HG03139 (cell line): ENCODE measurements at regions not wholly inside any gene's neighbourhood (a gene's known extent, or its start where the extent isn't known, plus 50 kb on each side); places are given as distances from the start of the nearest gene placed in this dataset.

Experiments used
- ATAC-seq: cut with Tn5 transposase; IDR thresholded peaks from one replicate; pipeline ENCODE4 v1.9.1; 2021; ENCODE audit not compliant: unreplicated experiment

DNA sequence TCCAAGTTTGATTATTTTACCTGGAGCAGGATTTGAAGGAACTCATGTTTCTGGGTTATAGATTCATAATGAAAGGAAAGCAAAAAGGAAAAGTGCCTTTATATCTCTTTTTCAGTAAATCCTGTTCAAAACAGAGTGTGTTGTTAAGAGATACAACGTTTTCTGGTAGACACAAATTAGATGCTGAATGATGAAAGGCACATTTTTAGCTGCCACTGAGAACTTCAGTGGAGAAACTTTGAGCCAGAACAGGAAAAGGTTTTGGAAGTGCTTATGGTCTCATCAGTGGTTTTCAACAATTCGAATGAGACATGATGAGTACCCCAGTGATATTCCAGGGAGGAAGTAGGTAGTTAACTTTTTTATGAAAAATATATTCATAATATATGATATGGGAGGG, 338.0 kb upstream of the C1orf87 start:
- ATAC-seq = no peak

DNA sequence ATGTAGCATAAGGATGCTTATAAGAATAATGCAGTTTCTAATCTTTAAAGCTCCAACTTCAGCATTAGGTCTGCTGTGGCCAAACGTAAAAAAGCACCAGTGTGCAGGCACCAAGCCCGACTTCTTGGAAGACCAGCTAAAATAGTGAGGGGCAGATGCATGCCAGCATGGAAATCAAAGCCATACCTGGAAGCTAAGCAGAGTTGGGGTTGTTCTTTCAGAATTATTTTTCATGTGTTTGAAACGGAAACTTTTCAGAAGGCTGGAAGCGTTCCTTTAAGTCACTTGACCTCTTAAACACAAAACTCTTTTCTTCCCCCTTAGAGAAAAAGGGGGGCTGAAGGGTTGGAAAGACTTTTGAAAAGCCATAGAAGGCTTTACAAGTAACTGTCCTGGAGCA, 329.2 kb upstream of the C1orf87 start:
- ATAC-seq = no peak

DNA sequence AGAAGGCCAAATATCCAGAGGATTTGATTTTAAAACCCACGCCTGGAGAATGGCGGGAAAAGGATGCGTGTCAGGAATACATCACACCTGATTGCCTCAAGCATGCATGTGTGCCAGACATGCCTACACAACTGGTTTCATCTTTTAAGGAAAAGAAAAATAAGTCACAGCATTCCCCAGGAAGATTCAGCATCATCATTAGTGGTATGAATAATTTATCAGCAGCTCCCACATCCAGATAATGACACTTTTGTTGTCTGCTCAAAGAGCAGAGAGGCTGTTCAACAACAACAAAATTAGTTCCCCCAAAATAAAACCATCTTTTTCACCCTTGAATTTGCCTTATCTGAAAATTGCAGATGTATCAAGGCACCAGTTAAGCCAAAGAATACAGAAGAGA, 328.6 kb upstream of the C1orf87 start:
- no peak for ATAC-seq

DNA sequence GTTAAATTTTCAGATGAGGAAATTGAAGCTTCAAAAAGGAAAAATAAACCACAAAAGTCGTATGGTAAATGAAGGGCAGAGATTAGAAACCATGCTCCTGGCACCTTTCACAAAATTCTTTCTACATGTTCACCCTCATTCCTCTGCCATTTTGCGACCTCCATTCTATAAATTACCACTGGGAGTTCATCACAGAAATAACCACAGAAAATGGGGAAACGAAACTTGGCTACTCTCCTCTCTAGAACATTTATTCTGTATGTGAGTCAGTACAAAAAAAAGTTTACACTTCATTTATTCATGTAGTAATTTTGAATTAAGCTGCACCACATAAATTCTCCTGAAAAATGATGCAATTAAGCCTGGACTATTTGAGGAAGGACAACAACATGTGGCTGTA, 320.9 kb upstream of the C1orf87 start:
- ATAC-seq = no peak

DNA sequence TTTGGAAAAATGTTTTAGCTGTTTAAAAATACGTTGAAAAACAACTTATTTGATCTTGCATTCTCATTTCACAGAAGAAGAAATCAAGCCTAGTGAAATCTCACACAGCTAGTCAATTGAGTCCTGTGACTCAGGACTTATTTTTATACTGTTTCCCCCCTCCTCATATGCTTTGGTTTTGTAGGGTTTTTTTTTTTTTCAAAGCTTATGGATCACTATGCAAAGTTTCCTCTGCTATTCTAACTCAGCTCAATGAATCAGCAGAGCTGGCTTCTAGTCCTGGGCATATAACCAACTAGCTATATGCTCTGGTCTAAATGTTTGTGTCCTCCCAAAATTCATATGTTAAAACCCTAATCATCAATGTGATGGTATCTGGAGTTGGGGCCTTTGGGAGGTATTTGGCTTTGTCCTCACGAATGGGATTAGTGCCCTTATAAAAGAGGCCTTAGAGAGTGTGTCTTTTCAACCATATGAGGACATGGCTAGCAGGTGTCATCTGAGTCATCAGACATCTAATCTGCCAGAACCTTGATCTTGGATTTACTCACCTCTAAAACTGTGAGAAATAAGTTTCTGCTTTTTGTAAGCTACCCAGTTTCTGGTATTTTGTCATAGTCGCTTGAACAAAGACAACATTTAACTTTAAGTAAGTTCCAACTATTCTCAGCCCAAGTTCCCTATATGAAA, 317.2 kb upstream of the C1orf87 start:
- peak; percentile 55 for ATAC-seq

DNA sequence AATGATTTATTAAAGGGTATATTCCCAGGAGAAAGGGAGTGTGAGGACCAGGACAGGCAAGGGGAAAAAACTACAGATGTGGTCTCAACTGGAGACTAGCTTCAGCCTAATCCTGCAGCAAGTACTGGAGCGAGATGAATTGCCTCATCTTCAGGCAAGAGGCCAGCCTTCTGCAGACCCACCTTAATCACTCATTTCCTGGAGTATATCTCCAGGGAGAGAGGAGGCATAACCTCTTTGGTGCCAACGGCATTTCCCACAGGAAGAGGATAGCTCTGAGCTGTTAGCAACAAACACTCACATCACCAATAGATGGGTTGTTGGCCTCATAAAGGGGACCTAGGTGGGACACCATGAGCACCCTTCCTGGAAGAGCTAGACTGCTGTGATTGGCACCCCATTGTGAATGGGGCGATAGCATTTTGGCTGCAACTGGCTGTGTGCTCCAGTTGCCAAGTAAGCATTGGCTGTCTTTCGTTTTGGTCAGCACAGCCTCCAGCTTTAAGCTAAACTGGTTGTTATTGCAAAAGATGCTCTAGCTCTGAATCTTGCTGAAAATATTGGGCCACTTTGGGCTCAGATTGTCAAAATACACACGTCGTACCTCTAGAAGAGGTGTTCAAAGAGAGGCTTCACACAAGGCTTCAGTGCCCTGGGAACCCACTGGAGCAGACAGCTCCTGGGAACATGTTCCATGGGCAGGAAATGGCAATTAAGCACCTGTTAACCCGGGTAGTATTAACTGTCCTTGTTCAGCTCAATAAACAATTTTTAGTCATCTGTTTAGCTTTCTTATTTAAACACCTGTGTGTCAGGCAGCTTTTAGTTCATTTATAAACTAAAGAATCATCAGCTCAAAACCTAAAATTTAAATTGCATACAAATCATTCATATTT, 314.8 kb upstream of the C1orf87 start:
- no peak for ATAC-seq

DNA sequence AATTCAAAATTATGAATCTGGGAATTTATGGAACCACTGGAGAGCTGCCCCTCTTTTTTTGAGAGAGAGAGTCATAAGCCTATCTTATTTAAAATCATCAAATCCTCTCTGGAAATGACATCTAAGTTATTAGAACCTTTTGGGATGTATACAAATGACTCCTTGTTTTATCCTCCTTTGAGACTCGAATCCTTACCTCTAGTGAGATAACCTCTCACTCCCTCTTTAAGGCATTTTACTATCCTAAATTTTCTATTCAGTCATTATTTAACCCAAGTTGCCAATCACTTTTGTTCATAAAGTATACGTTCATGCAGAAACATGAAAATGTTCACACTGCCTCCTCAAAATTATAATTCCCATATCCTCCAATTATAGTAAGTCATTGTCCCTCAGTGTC, 313.6 kb upstream of the C1orf87 start:
- ATAC-seq = no peak

DNA sequence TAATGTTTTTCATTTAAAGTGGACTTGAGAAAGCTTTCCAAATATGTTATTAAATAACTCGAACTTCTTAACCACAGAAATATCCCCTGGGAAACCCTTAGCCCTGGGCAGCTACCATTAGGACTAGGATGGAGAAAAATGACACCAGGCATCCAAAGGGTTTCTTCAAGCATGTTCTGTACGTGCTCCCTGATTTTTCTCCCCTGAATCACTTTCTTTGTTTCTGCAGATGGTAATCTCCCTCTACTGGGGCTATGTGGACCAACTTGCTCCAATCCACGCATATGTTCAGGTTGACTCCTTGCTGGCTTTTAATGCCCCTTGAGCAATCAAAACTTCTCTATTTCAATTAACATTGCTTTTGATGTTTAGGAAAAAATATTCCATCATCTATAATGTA, 312.7 kb upstream of the C1orf87 start:
- ATAC-seq = no peak

DNA sequence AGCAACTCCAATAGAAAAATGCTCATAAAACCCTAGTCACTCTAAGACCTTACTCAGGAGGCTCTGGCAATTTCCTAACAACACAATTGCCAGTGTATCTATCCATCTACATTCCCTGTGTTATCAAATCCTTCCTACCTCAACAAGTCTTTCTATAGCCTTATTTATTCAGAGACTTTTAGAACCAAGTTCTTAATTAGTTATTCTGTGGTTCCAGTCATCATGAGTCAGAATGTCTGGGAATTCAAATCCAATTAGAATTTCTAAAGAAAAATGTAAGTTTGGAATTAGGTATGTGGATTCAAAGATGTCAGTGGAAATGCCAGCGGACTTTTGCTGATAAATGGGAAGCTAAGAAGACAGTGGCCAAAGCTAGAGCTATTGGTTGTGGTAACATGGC, 302.6 kb upstream of the C1orf87 start:
- ATAC-seq = no peak

DNA sequence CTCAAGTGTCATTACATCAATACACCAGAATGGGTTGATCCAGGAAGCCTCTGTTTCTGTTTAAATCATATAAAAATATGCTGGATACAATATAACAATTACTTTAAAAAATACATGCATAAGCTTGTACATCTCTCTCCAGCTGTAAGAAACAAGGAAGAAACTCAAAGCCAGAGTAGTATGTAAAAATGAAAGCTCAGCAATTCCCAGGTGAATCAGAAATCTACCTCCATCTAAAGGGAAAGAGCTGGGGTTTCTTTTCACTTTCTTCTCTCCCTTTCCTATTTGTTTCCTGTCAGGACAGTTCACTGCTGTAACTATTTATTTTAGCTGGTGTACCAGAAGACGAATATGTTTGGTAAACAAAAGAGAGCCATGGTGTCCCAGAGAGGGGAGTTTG, 301.0 kb upstream of the C1orf87 start:
- ATAC-seq = no peak

DNA sequence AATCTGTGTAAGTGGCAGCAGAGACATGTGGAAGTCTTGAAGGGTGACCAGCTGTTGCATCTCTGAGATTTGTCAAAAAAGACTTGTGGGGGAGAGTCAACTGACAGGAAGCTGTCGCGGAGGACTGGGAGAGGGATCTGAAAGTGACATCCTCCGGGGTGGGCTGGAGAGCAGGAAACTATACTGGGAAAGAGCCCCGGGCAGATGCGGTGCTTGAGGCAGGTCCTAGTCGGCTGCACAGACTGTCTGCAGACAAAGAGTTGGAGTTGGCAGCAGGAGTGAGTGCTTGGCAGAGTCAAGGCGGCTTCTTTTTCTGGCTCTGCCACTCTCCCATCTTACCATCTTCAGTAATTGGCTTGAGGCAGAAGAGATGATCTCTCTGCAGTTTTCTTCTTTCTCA, 294.0 kb upstream of the C1orf87 start:
- no peak for ATAC-seq

DNA sequence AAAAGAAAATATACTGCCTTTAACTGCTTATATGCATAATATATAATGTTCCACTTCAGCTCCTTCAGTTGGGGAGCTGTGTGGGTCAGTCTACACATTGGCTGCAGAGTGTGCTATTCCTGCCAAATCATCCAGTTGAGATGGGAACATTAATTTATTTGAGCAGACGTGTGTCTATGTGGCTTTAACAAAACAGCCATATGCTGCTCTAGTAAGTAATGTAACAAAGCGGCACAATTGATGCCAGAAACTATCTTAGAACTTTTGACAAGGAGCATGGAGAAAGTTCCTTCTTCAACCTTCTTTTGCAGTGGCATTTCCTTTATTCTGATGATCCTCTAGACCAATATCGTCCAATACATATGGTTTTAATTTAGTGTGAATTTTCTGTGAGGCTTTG, 285.9 kb upstream of the C1orf87 start:
- ATAC-seq = no peak

DNA sequence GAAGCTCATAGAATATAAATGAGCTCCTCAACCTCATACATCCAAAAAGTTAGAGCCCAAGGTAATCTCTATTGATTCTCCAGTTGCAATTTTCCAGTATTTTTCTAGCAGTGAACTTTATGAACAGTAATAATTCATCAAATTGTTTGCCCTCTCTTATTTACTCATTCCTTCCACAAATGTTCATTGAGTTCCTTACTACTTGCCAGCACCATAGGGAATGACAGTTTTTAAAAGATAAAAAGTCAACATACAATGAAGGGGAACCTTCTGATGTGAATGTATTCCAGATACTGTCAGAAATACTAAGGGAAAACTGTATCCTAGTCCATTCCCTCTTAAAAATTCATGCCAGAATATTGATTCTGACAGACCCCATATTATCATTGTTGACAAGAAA, 277.0 kb upstream of the C1orf87 start:
- ATAC-seq = no peak

DNA sequence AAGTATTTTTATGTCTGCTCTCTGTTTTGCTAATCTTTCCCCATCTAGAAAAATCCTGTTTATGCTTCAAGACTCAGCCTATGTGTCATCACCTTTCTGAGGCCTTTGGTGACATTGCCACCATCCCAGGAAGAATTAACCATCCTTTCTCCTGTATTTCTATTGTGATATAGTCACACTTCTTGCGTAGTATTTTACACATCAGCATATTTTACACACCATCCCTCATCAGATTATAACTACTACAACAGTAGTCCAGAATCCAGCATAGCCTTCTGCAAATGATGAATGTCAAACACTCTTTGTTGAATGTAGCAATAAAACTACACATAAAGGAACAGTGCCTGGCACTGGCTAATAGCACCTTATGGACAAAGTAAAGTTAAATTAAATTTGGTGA, 275.3 kb upstream of the C1orf87 start:
- no peak for ATAC-seq

DNA sequence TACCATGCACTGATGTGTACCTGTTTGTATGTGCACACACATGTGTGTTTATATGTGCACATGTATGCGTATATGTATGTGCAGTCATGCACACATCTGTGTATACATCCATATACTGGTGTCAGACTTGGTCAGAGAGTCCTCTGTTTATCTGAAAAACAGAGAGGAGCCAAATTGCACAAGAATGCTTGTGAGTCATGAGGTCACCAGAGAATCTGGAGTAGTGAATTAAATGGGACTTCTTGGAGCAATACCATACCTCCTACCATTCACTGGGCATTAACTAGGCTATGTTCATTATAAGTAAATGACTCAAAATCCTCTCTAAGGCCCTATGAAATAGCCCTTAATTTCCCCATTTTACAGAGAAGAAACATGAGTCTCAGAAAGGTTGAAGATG, 272.1 kb upstream of the C1orf87 start:
- ATAC-seq = no peak

DNA sequence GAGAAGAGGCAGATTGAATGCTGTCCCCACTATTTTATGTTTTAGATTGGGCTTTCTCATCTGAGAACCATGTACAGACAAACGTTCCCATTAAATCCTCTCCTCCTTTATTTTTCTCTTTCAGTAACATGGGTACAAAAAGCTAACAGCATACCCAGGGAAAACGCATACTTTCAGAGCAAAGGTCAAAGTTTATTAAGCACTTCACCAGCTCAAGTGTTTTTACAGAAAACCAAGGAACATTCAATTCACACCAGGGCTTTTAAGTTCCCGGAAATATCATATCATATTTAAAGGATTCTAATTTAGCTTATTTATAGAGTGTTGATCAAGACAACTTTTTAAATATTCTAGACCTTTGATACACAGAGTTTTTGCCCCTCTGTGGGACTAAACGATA, 271.5 kb upstream of the C1orf87 start:
- no peak for ATAC-seq

DNA sequence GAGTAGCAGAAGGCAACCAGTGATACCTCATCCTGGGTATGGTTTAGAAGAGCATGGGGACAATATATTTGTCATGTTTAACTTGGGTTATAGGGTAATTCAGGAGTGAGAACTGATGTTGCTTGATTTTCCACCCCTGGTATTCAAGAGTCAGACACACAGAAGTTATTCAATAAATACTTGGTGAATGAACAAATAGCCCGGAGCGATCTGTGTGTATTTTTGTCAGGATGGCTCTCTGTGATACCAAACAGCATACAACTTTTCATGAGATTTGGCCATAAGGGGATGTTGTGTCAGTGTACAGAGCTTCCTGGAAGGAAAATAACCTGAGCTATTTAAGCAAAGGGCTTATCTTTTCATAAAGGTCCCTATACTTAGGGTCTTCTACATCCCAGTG, 270.2 kb upstream of the C1orf87 start:
- no peak for ATAC-seq

DNA sequence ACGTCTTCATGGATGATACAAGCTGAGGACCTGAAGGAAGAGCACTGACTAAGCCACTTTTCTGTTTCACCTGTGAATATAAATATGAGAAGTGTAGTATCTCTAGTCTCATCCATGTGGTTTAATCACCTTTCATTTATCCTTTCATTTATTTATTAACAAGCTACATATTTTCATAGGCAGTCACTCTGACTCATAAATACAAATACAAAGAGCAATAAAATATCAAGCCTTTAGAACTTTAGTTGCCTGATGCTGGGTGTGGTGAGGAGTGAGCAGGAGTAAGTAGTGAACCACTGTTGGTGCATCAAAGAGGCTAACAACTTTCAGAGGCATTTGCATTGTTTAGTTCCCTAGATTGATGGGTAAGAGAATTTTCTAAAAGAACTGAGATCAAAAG, 269.0 kb upstream of the C1orf87 start:
- no peak for ATAC-seq

DNA sequence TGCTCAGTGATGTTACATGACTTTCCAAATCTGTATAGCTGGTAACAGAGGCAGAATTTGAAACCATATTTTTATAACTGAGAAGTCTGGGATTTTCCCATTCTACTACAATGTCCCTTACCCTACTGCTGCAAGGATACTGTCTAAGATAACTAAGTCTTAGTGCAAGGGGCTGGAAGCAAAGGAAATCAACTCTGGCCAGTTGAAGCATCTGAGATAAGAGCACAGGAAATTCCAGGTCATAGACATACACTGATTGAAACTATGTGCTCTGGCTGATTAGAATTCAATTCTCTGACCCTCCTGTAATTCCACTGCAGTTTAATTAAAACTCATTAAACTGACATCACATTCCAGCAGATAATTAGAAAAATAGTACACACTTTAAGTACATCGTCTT, 267.7 kb upstream of the C1orf87 start:
- ATAC-seq = no peak

DNA sequence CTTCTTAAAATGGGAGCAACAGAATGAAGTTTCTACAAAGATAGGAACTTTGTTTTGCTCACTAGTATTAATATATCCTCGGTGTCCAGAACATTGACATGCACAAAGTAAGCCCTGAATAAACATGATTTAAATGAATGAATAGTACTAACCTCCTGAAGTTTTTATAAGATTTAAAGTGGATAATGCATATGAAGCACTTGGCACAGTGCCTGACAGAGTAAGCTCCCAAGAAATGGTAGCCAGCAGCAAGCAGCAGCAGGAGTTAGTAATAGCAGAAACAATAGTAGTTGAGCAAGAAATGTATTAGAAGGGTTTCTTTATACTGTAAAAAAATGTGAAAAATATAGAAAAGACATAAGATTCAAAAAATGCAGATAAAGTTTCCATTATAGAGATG, 258.1 kb upstream of the C1orf87 start:
- no peak for ATAC-seq

DNA sequence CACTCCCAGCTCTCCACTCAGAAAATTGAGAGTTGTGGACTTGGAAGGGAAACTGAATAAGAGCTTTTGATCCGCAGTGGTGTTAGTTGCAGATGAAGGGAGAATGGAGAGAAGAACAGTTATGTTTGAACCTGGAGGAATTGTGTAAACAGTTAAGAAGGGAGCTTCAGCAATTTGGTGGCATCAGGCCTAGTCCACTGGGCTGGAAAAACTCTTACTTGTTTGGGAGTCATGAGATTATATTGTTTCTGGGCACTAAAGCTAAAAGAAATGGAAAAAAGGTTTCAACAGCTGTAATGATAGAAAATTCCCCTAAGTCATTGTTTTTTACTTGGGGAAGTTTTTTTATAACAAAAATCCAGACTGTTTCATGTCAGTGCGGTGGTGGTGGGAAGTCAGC, 256.1 kb upstream of the C1orf87 start:
- ATAC-seq = no peak

DNA sequence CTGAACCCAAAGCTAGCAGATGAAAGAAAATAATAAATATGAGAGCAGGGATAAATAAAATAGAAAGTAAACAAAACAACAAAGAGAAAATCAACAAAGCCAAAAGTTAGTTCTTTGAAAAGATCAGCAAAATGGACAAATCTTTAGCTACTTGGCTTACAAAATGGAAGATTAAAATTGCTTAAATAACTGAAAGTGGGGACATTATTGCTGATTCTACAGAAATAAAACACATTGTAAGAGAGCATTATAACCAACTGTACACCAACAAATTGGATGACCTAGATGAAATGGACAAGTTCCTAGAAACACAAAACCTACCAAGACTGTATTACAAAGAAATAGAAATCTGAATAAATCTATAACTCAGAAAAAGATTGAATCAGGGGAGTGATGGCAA, 238.3 kb upstream of the C1orf87 start:
- no peak for ATAC-seq

DNA sequence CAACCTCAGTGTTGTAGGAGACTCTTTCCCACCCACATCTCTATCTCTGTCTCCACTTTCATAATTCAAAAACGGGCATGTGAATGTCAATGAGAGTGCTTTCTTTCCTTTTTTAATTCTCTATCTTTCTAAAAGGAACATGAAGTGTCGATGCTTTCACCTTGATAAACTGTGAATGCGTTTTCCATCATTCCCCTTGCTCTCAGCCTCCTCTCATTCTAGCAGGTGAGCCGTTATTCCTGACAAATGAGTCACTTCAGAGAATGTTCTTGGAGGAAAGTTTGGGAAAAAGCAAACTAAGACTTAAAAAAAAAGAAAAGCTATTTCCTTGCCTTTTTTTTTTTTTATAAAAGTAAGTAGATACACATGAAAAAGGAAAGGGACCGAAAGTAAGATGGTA, 226.0 kb upstream of the C1orf87 start:
- ATAC-seq = no peak
